Esophagus muscularis mucosa (tissue), 4 donors: ENCODE measurements at regions not wholly inside any gene's neighbourhood (a gene's known extent, or its start where the extent isn't known, plus 50 kb on each side); places are given as distances from the start of the nearest gene placed in this dataset.

ENCODE experiments used
- DNase-seq: peaks from one replicate; pipeline ENCODE4 v3.0.0-alpha.2; 2017; ENCODE audit errors: extremely low spot score
- H3K27ac ChIP-seq, 4 donors: fragments of 200-600 bp; sonication (generic); replicated peaks in 1 of 4; 1 replicate in 3 of 4; 2 replicates in 1 of 4; pipeline ENCODE4 v1.5.1; 2016 to 2019; ENCODE audit warnings: mild to moderate bottlenecking in 1 of 4
- H3K27me3 ChIP-seq, 4 donors: fragments of 200-600 bp; sonication (generic); one replicate each; pipeline versions ENCODE4 v1.5.1 to v1.6.0; 2016 to 2019
- H3K36me3 ChIP-seq, 4 donors: fragments of 200-600 bp; sonication (generic); one replicate each; pipeline ENCODE4 v1.5.1; 2016 to 2019
- H3K4me1 ChIP-seq, 4 donors: fragments of 200-600 bp; sonication (generic); one replicate each; pipeline ENCODE4 v1.5.1; 2016 to 2019
- H3K4me3 ChIP-seq, 4 donors: fragments of 200-600 bp; sonication (generic); 1 replicate in 2 of 4; 2 replicates in 2 of 4; pipeline ENCODE4 v1.5.1; 2016 to 2019; ENCODE audit warnings: mild to moderate bottlenecking in 4 of 4, moderate library complexity in 1 of 4
- H3K9me3 ChIP-seq, 4 donors: fragments of 200-600 bp; sonication (generic); 1 replicate in 3 of 4; 2 replicates in 1 of 4; pipeline ENCODE4 v1.5.1; 2016 to 2019
- CTCF ChIP-seq, 3 experiments: fragments of 200-600 bp in 2 of 3; fragments of 450-650 bp in 1 of 3; sonication (generic) in 2 of 3; IDR thresholded peaks; one replicate each; pipeline ENCODE4 v1.5.1; 2017 to 2019; ENCODE audit warnings: antibody characterized with exemption in 3 of 3, mild to moderate bottlenecking in 2 of 3, moderate library complexity in 1 of 3
- EP300 ChIP-seq: sonication (generic); formaldehyde crosslinking; IDR thresholded peaks from one replicate; pipeline ENCODE4 v1.6.1; 2017; ENCODE audit warnings: antibody characterized with exemption
- POLR2A ChIP-seq: fragments of 450-650 bp; IDR thresholded peaks from one replicate; pipeline ENCODE4 v1.6.1; 2017; ENCODE audit warnings: antibody characterized with exemption, moderate library complexity, mild to moderate bottlenecking, low read depth
- POLR2AphosphoS5 ChIP-seq, 2 donors: sonication (generic); formaldehyde crosslinking; IDR thresholded peaks; one replicate each; pipeline ENCODE4 v1.6.1; 2017; ENCODE audit warnings: antibody characterized with exemption in 2 of 2
- WGBS: methylation state at CpG from one replicate; pipeline ENCODE4 v1.1.5; 2018; 5-methylcytosine and 5-hydroxymethylcytosine counted together
- intact Hi-C: fragments of 100-400 bp; cut with DNase I; formaldehyde crosslinking; loops from one replicate; pipeline ENCODE4 v1.15.1; 2023

- Histone ChIP-seq H3K4me3 (no peak overlapping the region), H3K27ac (no peak overlapping the region), H3K9me3 (no peaks in the 10 kb centered on the region), H3K27me3 (peaks cover 0 to 27% (median 0%) of the 10 kb centered on the region in 4 donors), H3K36me3 (no peaks in the 10 kb centered on the region), H3K4me1 (no peaks in the 10 kb centered on the region)
- no peak for DNase-seq
- intact Hi-C loops = no loop called here
- TF ChIP-seq POLR2AphosphoS5 (IDR thresholded peaks at IDR 0.05) (no peak), CTCF (IDR thresholded peaks at IDR 0.05) (no peak), EP300 (no peak), POLR2A (no peak)
- WGBS = 60% methylated on average over 20 of the region's 20 CpGs
These were observed 111.8 kb downstream of the FOXA2 start for GRCh38 chr20:22472447-22473100.

- peaks cover 0 to 32% (median 0%) of the 10 kb centered on the region in 4 donors for H3K27me3 ChIP-seq
- intact Hi-C loops = no loop called here
- DNase-seq = no peak
- H3K9me3 ChIP-seq = no peaks in the 10 kb centered on the region
- H3K4me3 ChIP-seq = no peak overlapping the region
- no peaks in the 10 kb centered on the region for H3K4me1 ChIP-seq
- H3K27ac ChIP-seq = no peak overlapping the region
- H3K36me3 ChIP-seq = no peaks in the 10 kb centered on the region
- WGBS = 75% methylated on average over 9 of the region's 9 CpGs
- TF ChIP-seq POLR2A (no peak), POLR2AphosphoS5 (IDR thresholded peaks at IDR 0.05) (no peak), EP300 (no peak), CTCF (IDR thresholded peaks at IDR 0.05) (no peak)
These were observed 113.1 kb downstream of the FOXA2 start for GRCh38 chr20:22471156-22471836.

- H3K27ac ChIP-seq = no peak overlapping the region
- intact Hi-C loops = no loop called here
- TF ChIP-seq EP300 = no peak
- no peak for TF ChIP-seq CTCF (IDR thresholded peaks at IDR 0.05)
- TF ChIP-seq POLR2A = no peak
- no peak for TF ChIP-seq POLR2AphosphoS5 (IDR thresholded peaks at IDR 0.05)
- H3K27me3 ChIP-seq = peaks cover 0 to 28% (median 0%) of the 10 kb centered on the region in 4 donors
- DNase-seq = no peak
- H3K9me3 ChIP-seq = no peaks in the 10 kb centered on the region
- no peak overlapping the region for H3K4me3 ChIP-seq
- no peaks in the 10 kb centered on the region for H3K4me1 ChIP-seq
- H3K36me3 ChIP-seq = no peaks in the 10 kb centered on the region
- 79% methylated on average over 1 of the region's 1 CpG for WGBS
These were observed 113.7 kb downstream of the FOXA2 start for GRCh38 chr20:22470620-22471026.

GRCh38 chr20:22466447-22467171, 117.8 kb downstream of the FOXA2 start:
- no peak overlapping the region for H3K4me3 ChIP-seq
- no peak for DNase-seq
- no peaks in the 10 kb centered on the region for H3K36me3 ChIP-seq
- no peak for TF ChIP-seq EP300
- TF ChIP-seq POLR2A = no peak
- no peak for TF ChIP-seq POLR2AphosphoS5 (IDR thresholded peaks at IDR 0.05)
- no peak for TF ChIP-seq CTCF (IDR thresholded peaks at IDR 0.05)
- H3K9me3 ChIP-seq = no peaks in the 10 kb centered on the region
- H3K27me3 ChIP-seq = peaks cover 0 to 11% (median 0%) of the 10 kb centered on the region in 4 donors
- 76% methylated on average over 7 of the region's 7 CpGs for WGBS
- no peak overlapping the region for H3K27ac ChIP-seq
- H3K4me1 ChIP-seq = no peaks in the 10 kb centered on the region
- intact Hi-C loops = no loop called here
